HPDE6-E6E7 (cell line): ENCODE measurements at regions not wholly inside any gene's neighbourhood (a gene's known extent, or its start where the extent isn't known, plus 50 kb on each side); places are given as distances from the start of the nearest gene placed in this dataset.
A peak's percentile ranks its signal among the peaks of the same experiment; 100 is the strongest.

Source experiments
- DNase-seq: peaks from one replicate; pipeline ENCODE4 v3.0.0; 2011; ENCODE audit warnings: missing footprints; ENCODE audit errors: extremely low spot score

GRCh38 chr12:100675432-100675831 is 101.9 kb downstream of the GAS2L3 start:
- DNase-seq, result no peak

- no peak for DNase-seq
Observed at GRCh38 chr12:100681074-100681473, 107.6 kb downstream of the GAS2L3 start.

DNA sequence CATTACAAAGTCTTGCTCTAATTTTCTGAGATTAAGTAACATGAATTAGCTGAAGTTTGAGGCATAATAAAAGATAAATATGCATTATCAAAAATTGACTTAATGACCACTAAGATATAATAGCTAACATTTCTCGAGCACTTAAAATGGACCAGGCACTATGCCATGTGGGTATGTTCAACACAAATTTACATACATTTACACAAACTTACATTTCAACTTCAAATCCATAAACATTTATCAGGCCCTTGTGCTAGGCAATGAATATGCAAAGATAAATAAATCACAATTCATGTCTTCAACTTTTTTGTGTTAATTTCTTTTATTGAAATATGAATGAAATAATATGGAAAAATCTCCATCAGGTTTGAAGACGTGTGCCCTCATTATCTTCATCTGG is 108.7 kb downstream of the GAS2L3 start:
- DNase-seq, result no peak

- DNase-seq, result no peak
Observed at GRCh38 chr12:100687686-100688085, 106.9 kb upstream of the ANO4 start.

- no peak for DNase-seq
Observed at GRCh38 chr12:100688451-100688864, 106.1 kb upstream of the ANO4 start.

GRCh38 chr12:100692502-100692901 is 102.1 kb upstream of the ANO4 start:
- no peak for DNase-seq

DNA sequence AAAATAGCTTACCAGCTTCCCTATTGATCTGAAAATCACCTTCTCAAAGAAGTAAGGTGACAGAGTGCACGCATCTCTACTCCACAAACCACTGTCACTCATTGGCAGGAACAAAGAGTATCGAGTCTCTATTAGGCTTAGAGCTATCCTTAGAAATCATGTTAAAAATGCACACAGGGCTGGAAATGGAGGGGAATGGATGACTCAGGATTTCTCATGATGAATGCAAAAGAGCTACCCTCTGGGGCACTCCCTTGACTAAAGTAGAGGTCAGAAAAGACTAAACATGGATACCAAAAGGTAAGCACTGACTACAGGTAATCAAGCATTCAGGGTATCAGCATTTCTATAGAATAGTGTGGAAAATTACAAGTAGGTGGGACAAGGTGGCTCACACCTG is 96.1 kb upstream of the ANO4 start:
- DNase-seq, result no peak

DNA sequence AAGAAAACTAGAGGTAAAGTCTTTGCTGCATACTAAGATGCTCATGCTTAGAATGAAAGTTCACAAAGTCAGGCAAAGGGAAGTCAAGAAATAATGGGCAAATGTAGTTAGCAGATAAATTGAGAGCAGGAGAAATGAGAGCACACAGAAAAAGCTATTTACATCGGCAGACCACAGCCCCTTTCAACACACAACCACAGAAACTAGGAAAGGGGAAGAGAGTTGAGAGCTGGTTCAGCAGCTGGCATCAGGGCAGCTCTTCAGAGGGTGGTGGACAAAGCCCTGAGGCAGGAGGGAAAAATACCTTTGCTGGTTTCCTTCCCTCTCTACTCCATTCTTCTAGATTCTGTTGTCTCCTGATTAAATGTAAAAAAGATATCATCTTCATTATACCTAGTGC is 95.4 kb upstream of the ANO4 start:
- no peak for DNase-seq

DNA sequence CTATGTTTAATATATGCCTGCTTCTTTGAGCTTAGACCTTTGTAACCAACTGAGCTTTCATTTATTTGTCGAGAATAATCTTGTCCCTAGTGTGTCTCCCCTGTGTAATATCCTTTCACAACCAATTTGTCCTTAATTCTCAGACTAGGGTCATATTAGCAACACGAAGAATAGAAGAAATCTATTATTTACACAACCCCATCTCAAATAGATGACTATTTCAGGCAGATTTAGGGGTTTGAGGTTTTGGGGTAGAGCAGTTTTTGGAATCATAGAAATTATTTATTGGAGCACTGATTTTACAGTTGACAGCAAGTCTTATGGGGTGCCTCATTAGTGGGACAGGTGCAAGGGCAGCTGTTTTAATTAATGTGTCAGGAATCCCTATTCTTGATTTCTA is 91.2 kb upstream of the ANO4 start:
- no peak for DNase-seq

DNA sequence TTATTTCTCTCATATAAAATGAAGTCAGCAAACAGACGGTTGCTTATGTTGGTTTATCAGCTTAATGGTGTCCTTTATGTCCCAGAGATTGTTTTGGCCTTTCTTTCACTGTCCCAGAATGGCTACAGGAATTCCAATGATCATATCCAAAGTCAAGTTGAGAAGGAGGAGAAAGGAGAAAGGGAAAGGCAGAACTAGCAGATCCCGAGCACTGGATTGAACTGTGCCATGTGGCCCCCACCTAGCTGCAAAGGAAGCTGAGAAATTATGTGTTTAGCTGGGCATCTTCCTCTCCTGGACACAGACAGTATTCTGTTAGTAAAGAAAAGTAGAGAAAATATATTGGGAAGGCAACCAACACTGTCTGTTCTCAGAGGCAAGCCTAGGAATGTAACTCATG is 90.7 kb upstream of the ANO4 start:
- no peak for DNase-seq

DNA sequence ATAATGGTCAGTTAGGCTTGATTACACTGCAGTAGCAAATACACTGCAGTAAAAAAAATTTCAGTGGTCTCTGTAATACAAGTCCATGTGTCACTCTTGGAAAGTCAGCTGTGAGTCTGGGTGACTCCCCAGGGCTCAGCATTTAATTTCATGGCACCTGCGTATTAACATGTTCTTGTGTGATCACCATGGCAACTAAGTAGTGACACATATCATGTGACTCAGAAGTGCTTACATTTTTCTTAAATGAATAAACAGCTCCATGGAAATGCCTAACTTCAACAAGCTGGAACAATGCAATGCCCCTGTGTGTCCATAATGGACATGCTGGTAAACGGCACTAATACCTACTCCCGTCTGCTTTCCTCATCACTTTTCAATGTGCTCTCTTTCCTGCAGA is 88.5 kb upstream of the ANO4 start:
- DNase-seq, result peak; percentile 67

DNA sequence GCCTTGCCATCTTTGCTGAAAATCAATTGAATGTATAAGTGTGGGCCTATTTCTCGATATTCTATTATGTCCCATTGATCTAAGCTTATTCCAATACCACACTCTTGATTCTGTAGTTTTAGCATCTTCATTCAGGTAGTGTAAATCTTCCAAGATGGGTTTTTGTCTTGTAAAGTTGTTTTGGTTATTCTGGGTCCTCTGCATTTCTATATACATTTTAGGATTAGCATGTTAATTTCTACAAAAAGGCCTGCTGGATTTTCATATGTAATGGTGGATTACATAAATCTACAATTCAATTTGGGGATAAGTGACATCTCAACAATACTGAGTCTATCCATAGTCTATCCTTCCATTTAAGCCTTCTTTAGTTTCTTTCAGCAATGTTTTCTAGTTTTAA is 86.0 kb upstream of the ANO4 start:
- DNase-seq, result no peak

DNA sequence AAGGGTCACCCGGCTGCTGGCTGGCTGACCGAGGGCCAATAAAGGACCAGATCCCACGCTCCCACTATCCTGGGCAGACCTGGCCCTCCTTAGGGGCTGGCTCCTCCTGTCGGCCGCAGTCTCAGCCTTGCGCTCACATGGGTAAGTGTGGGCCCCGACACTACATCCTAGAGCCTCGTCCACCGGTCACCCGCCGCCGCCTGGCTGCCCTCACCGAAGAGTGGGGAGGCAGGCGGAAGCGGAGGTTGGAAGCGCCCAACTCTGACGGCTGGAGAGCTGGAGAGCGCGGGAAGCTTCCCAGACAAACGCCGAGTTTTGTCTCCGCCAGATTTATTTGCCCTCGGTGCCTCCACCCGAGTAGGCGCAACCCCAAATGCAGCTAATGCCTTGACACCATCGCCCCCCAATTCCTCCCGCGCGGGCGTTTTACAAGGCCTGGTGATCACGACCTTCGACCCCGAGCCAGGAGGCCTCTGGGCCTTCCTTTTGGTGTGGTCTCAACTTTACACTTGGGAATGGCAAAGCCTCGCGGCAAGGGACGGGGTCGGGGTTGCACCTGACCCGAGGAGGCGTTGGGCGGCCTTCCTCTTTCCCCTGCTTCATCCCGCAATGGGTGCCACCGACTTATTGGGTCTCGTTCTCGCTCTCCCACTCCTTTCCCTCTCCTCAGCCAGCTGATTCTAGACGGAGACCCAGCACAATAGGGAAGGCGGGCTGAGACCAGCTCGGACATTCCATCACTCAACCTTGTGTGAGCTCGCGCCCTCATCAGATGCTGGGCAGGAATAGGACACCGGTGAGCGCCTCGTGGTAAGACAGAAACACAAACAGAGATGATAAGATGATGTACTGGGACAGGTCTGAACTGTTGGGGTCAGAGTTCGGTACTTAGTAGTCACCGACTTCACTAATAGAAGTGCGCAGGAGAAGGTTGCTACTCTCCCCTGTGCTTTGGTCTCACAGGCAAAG is 78.3 kb upstream of the ANO4 start:
- no peak for DNase-seq

GRCh38 chr12:100716945-100717732 is 77.4 kb upstream of the ANO4 start:
- DNase-seq, result peak; percentile 28

- peak; percentile 13 for DNase-seq
Observed at GRCh38 chr12:100717733-100718067, 76.9 kb upstream of the ANO4 start.

DNA sequence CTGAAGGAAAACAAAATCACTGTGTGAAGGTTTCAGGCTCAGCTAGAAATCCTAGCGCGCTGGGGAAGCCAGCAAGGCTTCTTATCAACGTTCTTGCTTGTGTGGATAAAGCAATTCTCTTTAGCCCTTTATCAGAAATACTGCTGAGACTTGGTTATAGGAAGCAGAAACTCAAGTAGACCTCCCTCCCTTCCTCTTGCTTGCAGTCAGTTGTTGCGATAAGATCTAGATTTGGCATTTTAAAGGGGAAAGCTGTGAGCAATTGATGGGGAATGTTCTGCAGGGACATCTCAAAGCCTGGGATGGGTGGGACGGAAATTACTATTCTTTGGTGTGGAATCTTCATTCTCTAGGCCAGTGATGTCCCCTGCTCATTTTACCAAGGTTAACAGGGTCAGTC is 76.4 kb upstream of the ANO4 start:
- no peak for DNase-seq

DNA sequence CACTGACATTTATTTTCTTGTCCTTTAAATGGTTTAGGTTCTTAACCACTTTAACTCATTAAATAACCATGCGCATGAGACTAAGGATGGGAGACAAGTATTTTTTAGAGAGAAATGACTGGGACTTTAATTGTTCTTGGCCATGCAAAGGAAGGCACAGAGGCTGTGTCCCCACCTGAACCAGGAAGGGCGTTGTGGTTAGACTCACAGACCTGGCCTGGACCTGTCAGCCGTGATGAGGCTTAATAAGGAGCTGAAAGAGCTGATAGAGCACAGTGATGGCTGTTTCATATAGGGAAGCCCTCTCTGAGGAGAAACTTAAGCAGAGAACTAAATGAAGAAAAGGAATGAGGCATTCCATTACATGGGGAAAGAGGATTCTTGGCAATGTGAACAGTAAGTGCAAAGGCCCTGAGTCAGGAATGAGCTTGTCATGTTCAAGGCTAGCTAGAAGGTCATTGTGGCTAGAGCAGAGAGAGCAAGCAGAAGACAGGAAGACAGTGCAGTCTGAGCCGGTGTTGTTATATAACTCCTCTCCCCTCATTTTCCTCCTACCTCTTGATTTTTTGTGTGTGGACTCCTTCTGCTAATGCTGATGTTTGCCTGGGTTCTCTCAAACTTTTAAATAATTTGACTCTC is 74.4 kb upstream of the ANO4 start:
- peak; percentile 28 for DNase-seq

- no peak for DNase-seq
Observed at GRCh38 chr12:100721169-100721568, 73.4 kb upstream of the ANO4 start.

DNA sequence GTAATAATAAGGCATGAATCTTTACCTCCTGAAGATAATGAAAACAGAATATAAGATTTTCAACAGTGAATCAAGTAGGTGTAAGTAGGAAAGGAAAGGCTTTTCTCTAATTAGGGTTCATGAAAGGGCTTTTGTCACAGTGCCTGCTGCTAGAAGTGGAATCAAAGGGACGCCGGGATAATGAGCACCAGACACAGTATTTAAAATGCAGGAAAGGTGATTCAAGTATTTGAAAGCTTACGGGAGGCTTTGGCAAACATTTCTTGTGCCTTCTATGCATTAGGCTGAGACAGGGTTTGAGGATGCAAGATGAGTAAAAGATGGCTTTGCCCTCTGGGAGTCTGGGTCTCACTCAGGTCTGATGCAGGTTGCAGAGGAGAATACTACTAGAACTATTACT is 70.5 kb upstream of the ANO4 start:
- no peak for DNase-seq

GRCh38 chr12:100733817-100734593 is 60.6 kb upstream of the ANO4 start:
- DNase-seq, result no peak

DNA sequence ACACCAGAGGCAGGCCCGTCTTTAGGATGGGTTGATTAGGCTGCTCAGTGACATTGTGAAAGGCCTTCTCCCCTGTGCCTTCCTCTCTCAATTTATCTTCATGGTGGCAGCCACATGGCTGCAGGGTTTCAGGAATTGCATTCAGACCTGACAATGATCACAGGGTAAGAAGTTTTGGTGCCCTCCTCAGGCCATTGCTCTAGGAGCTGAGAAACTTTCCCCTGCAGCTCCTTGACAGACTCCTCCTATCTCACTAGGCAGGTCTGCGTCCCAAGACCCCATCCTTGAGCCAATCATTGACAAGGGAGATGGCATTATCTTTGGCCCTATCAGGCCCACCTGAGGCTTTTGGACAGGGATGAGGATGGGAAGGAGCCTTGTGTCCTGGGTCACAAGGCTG is 57.4 kb upstream of the ANO4 start:
- DNase-seq, result no peak

DNA sequence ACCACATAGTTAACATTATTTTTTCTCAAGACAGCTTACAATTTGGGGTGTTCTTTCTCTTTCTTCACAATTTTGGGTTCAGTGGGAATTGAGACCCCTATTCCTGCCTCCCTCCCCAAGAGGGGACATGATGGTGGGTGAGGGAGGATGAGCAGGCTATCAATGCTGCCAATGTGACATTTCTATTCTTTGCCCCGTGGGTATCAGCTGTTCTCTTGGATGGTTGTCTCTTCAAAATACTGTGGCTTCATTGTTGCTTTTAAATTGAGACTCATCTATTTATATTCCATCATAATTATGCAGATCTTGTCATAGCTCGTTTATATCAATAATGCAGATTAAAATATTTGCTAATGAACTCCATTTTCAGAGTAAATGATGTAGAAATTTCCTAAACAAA is 56.5 kb upstream of the ANO4 start:
- no peak for DNase-seq
